ENCODE measurements at regions not wholly inside any gene's neighbourhood (a gene's known extent, or its start where the extent isn't known, plus 50 kb on each side); places are given as distances from the start of the nearest gene placed in this dataset.
"Not testable (repeated sequence)": the region's sequence is repeated elsewhere in the genome, so short reads cannot be mapped to it uniquely, and the experiment has no call there.

GRCh38 chr5:102099766-102100331 lies 196.2 kb downstream of the SLCO4C1 start:
- H3K36me3 ChIP-seq: no peaks in the 10 kb centered on the region
- no peak overlapping the region for H3K4me3 ChIP-seq
- no peak for DNase-seq (ENCODE audit: low read depth in 1 of 2, low spot score in 1 of 2)
- H3K4me1 ChIP-seq (ENCODE audit: low read depth): no peaks in the 10 kb centered on the region
- H3K27me3 ChIP-seq: no peaks in the 10 kb centered on the region
- no peaks in the 10 kb centered on the region for H3K9me3 ChIP-seq (ENCODE audit: low read depth)
- no peak overlapping the region for H3K27ac ChIP-seq
- no peak for TF ChIP-seq CTCF (IDR thresholded peaks at IDR 0.05; ENCODE audit: low read depth, low read length)

GRCh38 chr5:102099083-102099482 lies 197.0 kb downstream of the SLCO4C1 start:
- H3K27me3 ChIP-seq, H3K36me3 ChIP-seq: not testable (repeated sequence)

GRCh38 chr5:102098606-102099005 lies 197.5 kb downstream of the SLCO4C1 start:
- not testable (repeated sequence) for H3K27me3 ChIP-seq; H3K27ac ChIP-seq; H3K4me1 ChIP-seq (ENCODE audit: low read depth); H3K36me3 ChIP-seq; H3K4me3 ChIP-seq; H3K9me3 ChIP-seq (ENCODE audit: low read depth); DNase-seq (ENCODE audit: low read depth in 1 of 2, low spot score in 1 of 2)

More at GRCh38 chr5:102099083-102099482, 197.0 kb downstream of the SLCO4C1 start:
- not testable (repeated sequence) for H3K9me3 ChIP-seq (ENCODE audit: low read depth); H3K4me1 ChIP-seq (ENCODE audit: low read depth); H3K27ac ChIP-seq; H3K4me3 ChIP-seq; DNase-seq (ENCODE audit: low read depth in 1 of 2, low spot score in 1 of 2)

- Histone ChIP-seq H3K27ac (no peak overlapping the region), H3K9me3 (ENCODE audit: low read depth) (no peaks in the 10 kb centered on the region), H3K27me3 (no peaks in the 10 kb centered on the region), H3K4me3 (no peak overlapping the region), H3K36me3 (no peaks in the 10 kb centered on the region), H3K4me1 (ENCODE audit: low read depth) (no peaks in the 10 kb centered on the region)
- DNase-seq (ENCODE audit: low read depth in 1 of 2, low spot score in 1 of 2): peak in 1 of 2 donors; percentile 72
- no peak for TF ChIP-seq CTCF (IDR thresholded peaks at IDR 0.05; ENCODE audit: low read depth, low read length)
Measured at GRCh38 chr5:102090770-102091169, 205.3 kb downstream of the SLCO4C1 start.

- H3K9me3 ChIP-seq (ENCODE audit: low read depth): no peaks in the 10 kb centered on the region
- no peaks in the 10 kb centered on the region for H3K27me3 ChIP-seq
- no peak for TF ChIP-seq CTCF (IDR thresholded peaks at IDR 0.05; ENCODE audit: low read depth, low read length)
- no peak for DNase-seq (ENCODE audit: low read depth in 1 of 2, low spot score in 1 of 2)
- H3K4me3 ChIP-seq: no peak overlapping the region
- H3K36me3 ChIP-seq: no peaks in the 10 kb centered on the region
- no peak overlapping the region for H3K27ac ChIP-seq
- H3K4me1 ChIP-seq (ENCODE audit: low read depth): no peaks in the 10 kb centered on the region
Measured at GRCh38 chr5:102089883-102090282, 206.2 kb downstream of the SLCO4C1 start.

GRCh38 chr5:102087906-102088305 lies 208.2 kb downstream of the SLCO4C1 start:
- Histone ChIP-seq H3K9me3 (ENCODE audit: low read depth) (no peaks in the 10 kb centered on the region), H3K36me3 (no peaks in the 10 kb centered on the region), H3K4me1 (ENCODE audit: low read depth) (no peaks in the 10 kb centered on the region), H3K4me3 (no peak overlapping the region), H3K27ac (no peak overlapping the region), H3K27me3 (no peaks in the 10 kb centered on the region)
- no peak for DNase-seq (ENCODE audit: low read depth in 1 of 2, low spot score in 1 of 2)
- TF ChIP-seq CTCF (IDR thresholded peaks at IDR 0.05; ENCODE audit: low read depth, low read length): no peak

GRCh38 chr5:102080288-102080687 lies 215.8 kb downstream of the SLCO4C1 start:
- H3K27ac ChIP-seq: no peak overlapping the region
- TF ChIP-seq CTCF (IDR thresholded peaks at IDR 0.05; ENCODE audit: low read depth, low read length): no peak
- no peaks in the 10 kb centered on the region for H3K4me1 ChIP-seq (ENCODE audit: low read depth)
- no peaks in the 10 kb centered on the region for H3K27me3 ChIP-seq
- no peak overlapping the region for H3K4me3 ChIP-seq
- no peaks in the 10 kb centered on the region for H3K9me3 ChIP-seq (ENCODE audit: low read depth)
- H3K36me3 ChIP-seq: no peaks in the 10 kb centered on the region
- DNase-seq (ENCODE audit: low read depth in 1 of 2, low spot score in 1 of 2): no peak

Measured in cardiac muscle cell (in vitro differentiated cells and primary cell).